HG03432 (cell line): ENCODE measurements at regions not wholly inside any gene's neighbourhood (a gene's known extent, or its start where the extent isn't known, plus 50 kb on each side); places are given as distances from the start of the nearest gene placed in this dataset.
"Not testable (repeated sequence)": the region's sequence is repeated elsewhere in the genome, so short reads cannot be mapped to it uniquely, and the experiment has no call there.

ENCODE experiments used
- ATAC-seq: cut with Tn5 transposase; IDR thresholded peaks from one replicate; pipeline ENCODE4 v1.9.1; 2021; ENCODE audit warnings: mild to moderate bottlenecking, moderate library complexity; ENCODE audit not compliant: unreplicated experiment

GRCh38 chr10:18866852-18867251 lies 181.7 kb upstream of the MALRD1 start:
- ATAC-seq: no peak

- no peak for ATAC-seq
These were observed 179.7 kb upstream of the MALRD1 start for GRCh38 chr10:18868919-18869318.

- no peak for ATAC-seq
These were observed 173.1 kb upstream of the MALRD1 start for GRCh38 chr10:18875477-18875876.

GRCh38 chr10:18879284-18879683 lies 169.3 kb upstream of the MALRD1 start:
- no peak for ATAC-seq

GRCh38 chr10:18880530-18880929 lies 168.1 kb upstream of the MALRD1 start:
- ATAC-seq: no peak

- no peak for ATAC-seq
These were observed 162.5 kb upstream of the MALRD1 start for GRCh38 chr10:18886102-18886501.

- ATAC-seq: no peak
These were observed 142.0 kb upstream of the MALRD1 start for GRCh38 chr10:18906636-18907035.

GRCh38 chr10:18917431-18917830 lies 131.2 kb upstream of the MALRD1 start:
- not testable (repeated sequence) for ATAC-seq

- ATAC-seq: no peak
These were observed 130.1 kb upstream of the MALRD1 start for GRCh38 chr10:18918532-18918931.

GRCh38 chr10:18949391-18949790 lies 99.2 kb upstream of the MALRD1 start:
- ATAC-seq: no peak

GRCh38 chr10:18951072-18951823 lies 97.4 kb upstream of the MALRD1 start:
- ATAC-seq: not testable (repeated sequence)

GRCh38 chr10:18955061-18955460 lies 93.5 kb upstream of the MALRD1 start:
- no peak for ATAC-seq

- no peak for ATAC-seq
These were observed 89.2 kb upstream of the MALRD1 start for GRCh38 chr10:18959369-18959768.

GRCh38 chr10:18960466-18961079 lies 88.0 kb upstream of the MALRD1 start:
- ATAC-seq: no peak

GRCh38 chr10:18968159-18968558 lies 80.4 kb upstream of the MALRD1 start:
- no peak for ATAC-seq

- no peak for ATAC-seq
These were observed 71.8 kb upstream of the MALRD1 start for GRCh38 chr10:18976696-18977251.

GRCh38 chr10:18980089-18980629 lies 68.4 kb upstream of the MALRD1 start:
- ATAC-seq: no peak

- ATAC-seq: no peak
These were observed 64.1 kb upstream of the MALRD1 start for GRCh38 chr10:18984531-18984930.

- ATAC-seq: no peak
These were observed 60.3 kb upstream of the MALRD1 start for GRCh38 chr10:18988338-18988737.
